SK-N-SH (cell line): ENCODE measurements at regions not wholly inside any gene's neighbourhood (a gene's known extent, or its start where the extent isn't known, plus 50 kb on each side); places are given as distances from the start of the nearest gene placed in this dataset.

Experiments
- CTCF ChIA-PET: fragments of 300-600, 350-600 bp; formaldehyde crosslinking; extraction: SDS; loops from one replicate; lab custom pipeline; 2021; lab: Yijun Ruan, JAX
- POLR2A ChIA-PET: fragments of 350-600 bp; sonication (Branson Sonifier 250); formaldehyde crosslinking; extraction: SDS; loops from one replicate; lab custom pipeline; 2020; ENCODE audit warnings: antibody characterized with exemption, inconsistent platforms; lab: Yijun Ruan, JAX
- DNase-seq: peaks from one replicate; pipeline ENCODE4 v3.0.0; 2012
- H2AFZ ChIP-seq: fragments of 200-600 bp; sonication (generic); 2 replicates; pipeline ENCODE4 v1.8.1; 2016; ENCODE audit warnings: antibody characterized with exemption, mild to moderate bottlenecking, low read depth
- H3F3A ChIP-seq: fragments of 200-600 bp; sonication (generic); replicated peaks from 2 replicates; pipeline ENCODE3; 2016; ENCODE audit warnings: antibody characterized with exemption, mild to moderate bottlenecking; ENCODE audit not compliant: insufficient read depth
- H3K27ac ChIP-seq, 2 experiments: fragments of 200-500 bp in 1 of 2; fragments of 200-600 bp in 1 of 2; sonication (Bioruptor generic) in 1 of 2; sonication (generic), shearing (Covaris generic) in 1 of 2; 2 replicates each; pipeline versions ENCODE4 v1.5.1 to v1.6.1; 2014 to 2016; ENCODE audit warnings: low read depth in 2 of 2, inconsistent platforms in 1 of 2, low read length in 1 of 2, mild to moderate bottlenecking in 1 of 2, mixed read lengths in 1 of 2
- H3K27me3 ChIP-seq: fragments of 200-600 bp; sonication (generic), shearing (Covaris generic); 2 replicates; pipeline ENCODE4 v1.6.1; 2016; ENCODE audit warnings: mixed run types; ENCODE audit not compliant: insufficient read depth
- H3K36me3 ChIP-seq, 2 experiments: fragments of 200-500 bp in 1 of 2; fragments of 200-600 bp in 1 of 2; sonication (Bioruptor generic) in 1 of 2; sonication (generic) in 1 of 2; replicated peaks in 1 of 2; 2 replicates each; pipeline versions ENCODE3 to v1.5.1; 2014 to 2016; ENCODE audit warnings: low read length in 1 of 2, mild to moderate bottlenecking in 1 of 2; ENCODE audit not compliant: insufficient read depth in 2 of 2, control insufficient read depth in 1 of 2
- H3K4me1 ChIP-seq, 2 experiments: fragments of 200-500 bp in 1 of 2; fragments of 200-600 bp in 1 of 2; sonication (Bioruptor generic) in 1 of 2; sonication (generic), shearing (Covaris generic) in 1 of 2; 2 replicates each; pipeline versions ENCODE4 v1.5.1 to v1.6.1; 2014 to 2016; ENCODE audit warnings: low read depth in 1 of 2, low read length in 1 of 2, mixed run types in 1 of 2; ENCODE audit not compliant: insufficient read depth in 2 of 2, control insufficient read depth in 1 of 2
- H3K4me2 ChIP-seq: fragments of 200-600 bp; sonication (generic), shearing (Covaris generic); 2 replicates; pipeline ENCODE4 v1.6.1; 2017; ENCODE audit warnings: mixed run types
- H3K4me3 ChIP-seq, 2 experiments: fragments of 200-500 bp in 1 of 2; fragments of 200-600 bp in 1 of 2; sonication (Bioruptor generic) in 1 of 2; sonication (generic), shearing (Covaris generic) in 1 of 2; 2 replicates each; pipeline versions ENCODE4 v1.5.1 to v1.8.1; 2014 to 2016; ENCODE audit warnings: low read depth in 2 of 2, inconsistent platforms in 1 of 2, low read length in 1 of 2, mild to moderate bottlenecking in 1 of 2, mixed read lengths in 1 of 2, moderate library complexity in 1 of 2
- H3K79me2 ChIP-seq: fragments of 200-600 bp; sonication (generic); 2 replicates; pipeline ENCODE4 v1.8.1; 2017; ENCODE audit warnings: mild to moderate bottlenecking; ENCODE audit not compliant: insufficient read depth
- H3K9ac ChIP-seq: fragments of 200-600 bp; sonication (generic); 2 replicates; pipeline ENCODE4 v1.6.1; 2017; ENCODE audit warnings: mixed run types
- H3K9me2 ChIP-seq: fragments of 200-600 bp; sonication (generic); 2 replicates; pipeline ENCODE4 v1.6.1; 2017; ENCODE audit warnings: mixed run types
- H3K9me3 ChIP-seq: fragments of 200-600 bp; sonication (generic); 2 replicates; pipeline ENCODE4 v1.6.1; 2017; ENCODE audit warnings: mixed run types, mild to moderate bottlenecking, moderate library complexity
- H4K20me1 ChIP-seq: fragments of 200-600 bp; sonication (generic); 2 replicates; pipeline ENCODE4 v1.6.1; 2017; ENCODE audit warnings: mild to moderate bottlenecking, mixed run types; ENCODE audit not compliant: insufficient read depth
- CHD2 ChIP-seq: fragments of 150-350 bp; IDR thresholded peaks from 2 replicates; pipeline ENCODE4 v1.6.1; 2018; ENCODE audit warnings: low read length; ENCODE audit not compliant: partially characterized antibody
- EP300 ChIP-seq, 2 experiments: IDR thresholded peaks; 2 replicates each; pipeline versions ENCODE4 v1.4.0 to v1.6.1; 2012; ENCODE audit warnings: borderline replicate concordance in 1 of 2, low read depth in 1 of 2, low read length in 1 of 2
- EZH2phosphoT487 ChIP-seq: fragments of 200-600 bp; sonication (generic); IDR thresholded peaks from 2 replicates; pipeline ENCODE4 v1.6.1; 2017; ENCODE audit warnings: low read depth, mixed run types, mild to moderate bottlenecking, antibody characterized with exemption, moderate library complexity, borderline replicate concordance
- FOSL2 ChIP-seq: IDR thresholded peaks from 2 replicates; pipeline ENCODE4 v1.4.0; 2012; ENCODE audit warnings: low read depth, mild to moderate bottlenecking, moderate library complexity, borderline replicate concordance
- GATA2 ChIP-seq: sonication (generic); formaldehyde crosslinking; IDR thresholded peaks from 2 replicates; pipeline ENCODE4 v1.5.0; 2020; ENCODE audit warnings: mild to moderate bottlenecking, missing genetic modification reagents
- JUND ChIP-seq: IDR thresholded peaks from 2 replicates; pipeline ENCODE4 v1.4.0; 2012
- NRF1 ChIP-seq: IDR thresholded peaks from 2 replicates; pipeline ENCODE4 v1.6.1; 2012; ENCODE audit warnings: low read depth, mild to moderate bottlenecking, low read length
- RCOR1 ChIP-seq: fragments of 150-350 bp; IDR thresholded peaks from 2 replicates; pipeline ENCODE4 v1.6.1; 2017; ENCODE audit warnings: antibody characterized with exemption, low read length
- REST ChIP-seq: IDR thresholded peaks from 2 replicates; pipeline ENCODE4 v1.6.1; 2012; ENCODE audit warnings: mild to moderate bottlenecking, low read depth, low read length, moderate library complexity
- RFX5 ChIP-seq: IDR thresholded peaks from 2 replicates; pipeline ENCODE4 v1.6.1; 2012; ENCODE audit warnings: mild to moderate bottlenecking, improper control_type of control experiment, low read length
- TEAD4 ChIP-seq: IDR thresholded peaks from 2 replicates; pipeline ENCODE4 v1.4.0; 2012; ENCODE audit warnings: mild to moderate bottlenecking, borderline replicate concordance; ENCODE audit not compliant: insufficient read depth
- USF2 ChIP-seq: fragments of 150-350 bp; IDR thresholded peaks from 2 replicates; pipeline ENCODE4 v1.6.1; 2017; ENCODE audit warnings: antibody characterized with exemption, low read length, low read depth, borderline replicate concordance
- YY1 ChIP-seq: IDR thresholded peaks from 2 replicates; pipeline ENCODE4 v1.4.0; 2012; ENCODE audit warnings: low read depth, mild to moderate bottlenecking
- WGBS: methylation state at CpG from one replicate; pipeline ENCODE4 v1.1.6; 2017; ENCODE audit warnings: low lambda C conversion rate; 5-methylcytosine and 5-hydroxymethylcytosine counted together

GRCh38 chr10:34938399-34938670 is 123.2 kb upstream of the PARD3 start:
- H3K4me3 ChIP-seq: no peak overlapping the region
- CTCF ChIA-PET: interaction anchor here (1.0 to 1.6 kb wide), 8 partner anchors 8 to 272 kb away, joined by 3 to 11 read pairs (median 3); no protein-coding TSS in a partner anchor
- TF ChIP-seq GATA2 (no peak), NRF1 (no peak), FOSL2 (no peak), EP300 (IDR thresholded peaks at IDR 0.05; ENCODE audit: borderline replicate concordance in 1 of 2, low read depth in 1 of 2, low read length in 1 of 2) (no peak), TEAD4 (no peak), USF2 (no peak), EZH2phosphoT487 (no peak), RFX5 (no peak), CHD2 (no peak), REST (no peak), RCOR1 (no peak), YY1 (no peak), JUND (no peak)

More at GRCh38 chr10:34938399-34938670, 123.2 kb upstream of the PARD3 start:
- H3K79me2 ChIP-seq: no peaks in the 10 kb centered on the region
- no peak overlapping the region for H3K9ac ChIP-seq
- POLR2A ChIA-PET: no interaction called here
- DNase-seq: no peak
- no peaks in the 10 kb centered on the region for H3K36me3 ChIP-seq
- no peaks in the 10 kb centered on the region for H3K27me3 ChIP-seq
- no peaks in the 10 kb centered on the region for H3K9me2 ChIP-seq
- 95% methylated on average over 6 of the region's 6 CpGs for WGBS
- H4K20me1 ChIP-seq: no peaks in the 10 kb centered on the region
- no peaks in the 10 kb centered on the region for H3K9me3 ChIP-seq
- H3F3A ChIP-seq: peaks cover 3% of the 10 kb centered on the region
- H3K4me1 ChIP-seq: no peaks in the 10 kb centered on the region
- no peak overlapping the region for H3K27ac ChIP-seq
- H2AFZ ChIP-seq: no peak overlapping the region
- H3K4me2 ChIP-seq: no peak overlapping the region
